Skin of body (tissue), 1 donor: ENCODE measurements at regions not wholly inside any gene's neighbourhood (a gene's known extent, or its start where the extent isn't known, plus 50 kb on each side); places are given as distances from the start of the nearest gene placed in this dataset.
A peak's percentile ranks its signal among the peaks of the same experiment; 100 is the strongest.
"Not testable (repeated sequence)": the region's sequence is repeated elsewhere in the genome, so short reads cannot be mapped to it uniquely, and the experiment has no call there.

Source experiments
- DNase-seq: peaks from one replicate; lab custom pipeline; 2025; lab: John Stamatoyannopoulos, UW

- no peak for DNase-seq
Measured at GRCh38 chr7:67616517-67616916, 619.9 kb downstream of the TYW1 start.

GRCh38 chr7:67618556-67619162 lies 622.0 kb downstream of the TYW1 start:
- DNase-seq, result no peak

GRCh38 chr7:67619175-67619574 lies 622.5 kb downstream of the TYW1 start:
- DNase-seq, result peak; percentile 53

- no peak for DNase-seq
Measured at GRCh38 chr7:67620216-67620933, 623.7 kb downstream of the TYW1 start.

- no peak for DNase-seq
Measured at GRCh38 chr7:67621704-67622103, 625.1 kb downstream of the TYW1 start.

DNA sequence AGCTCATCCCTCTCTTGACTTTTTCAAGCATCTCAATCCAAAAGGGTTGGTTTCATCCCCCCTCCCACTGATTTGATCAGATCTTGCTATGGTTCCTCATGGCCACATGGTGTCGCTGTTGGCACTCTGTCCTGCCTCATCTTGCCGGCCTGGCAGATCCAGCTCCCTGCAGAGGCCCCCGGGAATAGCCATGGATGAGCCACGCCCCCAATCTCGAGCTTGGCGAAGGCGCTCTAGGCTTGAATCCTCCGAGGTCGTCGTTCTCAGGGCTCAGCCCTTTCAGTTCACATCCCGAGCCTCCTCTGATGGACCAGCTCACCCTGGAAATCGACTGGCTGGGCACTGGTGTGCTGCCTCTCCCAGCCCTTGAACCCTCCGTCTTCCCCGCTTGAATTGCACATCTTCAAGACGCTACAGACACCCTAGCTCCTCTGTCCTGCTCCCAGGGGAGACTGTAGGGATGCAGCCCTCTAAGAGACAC lies 628.7 kb downstream of the TYW1 start:
- peak; percentile 88 for DNase-seq

DNA sequence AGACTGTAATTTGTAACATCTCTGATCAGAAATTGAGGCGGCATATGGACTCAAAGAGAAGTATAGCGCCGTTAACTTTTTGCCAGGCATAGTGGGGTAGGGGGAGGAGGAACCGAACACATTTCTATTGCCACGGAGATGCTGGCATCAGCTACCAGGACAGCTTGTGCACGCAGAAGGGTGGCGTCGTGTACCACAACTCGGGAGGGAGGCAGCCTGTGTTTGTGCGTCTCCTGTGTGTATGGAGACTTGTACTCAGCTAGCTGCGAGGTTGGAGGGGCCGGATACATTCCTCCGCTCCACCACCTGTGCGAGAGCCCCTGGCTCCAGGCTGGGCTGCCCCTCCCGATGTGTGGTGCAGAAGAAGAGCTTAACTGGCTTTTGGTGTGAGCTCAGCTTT lies 634.8 kb downstream of the TYW1 start:
- no peak for DNase-seq

DNA sequence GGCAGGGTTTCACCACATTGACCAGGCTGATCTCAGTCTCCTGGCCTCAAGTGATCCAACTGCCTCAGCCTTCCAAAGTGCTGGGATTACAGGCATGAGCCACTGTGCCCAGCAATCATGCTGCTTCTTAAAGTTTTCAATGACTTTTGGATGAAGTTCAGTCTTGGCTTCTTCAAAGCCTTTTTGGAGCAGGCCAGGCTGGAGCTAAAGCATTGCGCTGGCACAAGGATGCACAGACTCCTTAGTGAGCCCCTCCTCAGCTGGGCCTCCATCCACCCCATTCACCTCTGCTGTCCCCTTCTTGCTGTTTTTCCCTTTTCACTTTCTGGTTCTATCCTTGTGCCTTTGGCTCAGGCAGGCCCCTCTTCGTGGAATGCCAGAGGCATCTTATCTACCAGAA lies 638.6 kb downstream of the TYW1 start:
- DNase-seq, result no peak

DNA sequence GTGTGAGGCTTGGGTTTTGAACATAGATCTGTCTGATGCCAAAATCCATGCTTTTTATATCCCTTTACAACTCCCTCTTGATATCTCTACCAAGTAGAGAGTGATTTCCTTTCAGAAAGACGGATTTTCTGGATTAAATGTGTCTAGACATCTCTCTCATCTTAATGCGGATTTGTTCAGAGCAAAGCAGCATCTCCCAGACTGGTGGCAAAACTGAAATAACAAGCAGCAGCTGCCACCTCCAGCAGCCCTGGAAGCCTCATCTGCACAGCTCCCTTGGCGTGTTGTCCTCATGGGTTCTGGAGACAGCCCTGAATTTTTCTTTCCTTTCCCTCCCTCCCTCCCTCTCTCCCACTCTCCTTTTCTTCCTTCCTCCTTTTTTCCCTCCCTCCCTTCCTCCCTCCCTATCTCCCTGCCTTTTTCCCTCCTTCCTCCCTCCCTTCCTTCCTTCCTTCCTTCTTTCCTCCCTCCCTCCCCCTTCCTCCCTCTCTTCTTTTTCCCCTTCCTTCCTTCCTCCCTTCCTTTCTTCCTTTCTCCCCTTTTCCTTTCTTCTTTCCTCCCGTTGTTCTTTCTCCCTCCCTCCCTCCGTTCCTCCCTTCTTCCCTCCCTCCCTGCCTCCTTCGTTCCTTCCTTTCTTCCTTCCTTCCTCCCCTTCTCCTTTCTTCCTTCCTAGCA lies 639.9 kb downstream of the TYW1 start:
- DNase-seq, result no peak

DNA sequence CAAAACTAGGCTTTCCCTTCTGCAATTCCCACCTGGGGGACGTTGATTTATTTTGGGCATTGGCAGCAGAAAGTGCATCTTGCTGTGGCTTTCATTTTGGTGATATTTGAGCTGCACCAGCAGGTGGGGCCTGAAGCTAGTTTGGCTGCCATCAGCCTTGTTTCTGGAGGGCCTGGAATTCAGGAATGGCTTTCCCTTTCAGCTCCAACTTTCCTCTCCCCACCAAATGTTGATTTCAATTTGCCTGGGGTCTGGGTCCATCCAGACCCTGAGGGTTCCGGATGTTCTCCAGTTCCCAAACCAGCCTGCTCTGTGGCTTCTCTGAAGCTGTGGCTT lies 640.4 kb downstream of the TYW1 start:
- DNase-seq, result no peak

DNA sequence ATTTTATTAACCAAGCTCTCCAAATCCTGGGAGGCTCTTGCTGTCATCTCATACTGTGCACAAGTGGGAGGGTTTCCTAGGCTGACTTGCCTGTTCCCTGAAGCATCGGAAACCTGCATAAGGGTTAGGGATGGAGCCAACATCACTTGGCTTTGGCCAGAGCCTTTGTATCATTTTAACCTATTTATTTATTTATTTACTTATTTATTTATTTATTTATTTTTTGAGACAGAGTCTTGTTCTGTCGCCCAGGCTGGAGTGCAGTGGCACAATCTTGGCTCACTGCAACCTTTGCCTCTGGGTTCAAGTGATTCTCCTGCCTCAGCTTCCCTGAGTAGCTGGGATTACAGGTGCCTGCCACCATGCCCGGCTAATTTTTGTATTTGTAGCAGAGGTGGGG lies 645.9 kb downstream of the TYW1 start:
- DNase-seq, result not testable (repeated sequence)

- peak; percentile 22 for DNase-seq
Measured at GRCh38 chr7:67644151-67644550, 647.5 kb downstream of the TYW1 start.

GRCh38 chr7:67652937-67653336 lies 656.3 kb downstream of the TYW1 start:
- DNase-seq, result no peak

DNA sequence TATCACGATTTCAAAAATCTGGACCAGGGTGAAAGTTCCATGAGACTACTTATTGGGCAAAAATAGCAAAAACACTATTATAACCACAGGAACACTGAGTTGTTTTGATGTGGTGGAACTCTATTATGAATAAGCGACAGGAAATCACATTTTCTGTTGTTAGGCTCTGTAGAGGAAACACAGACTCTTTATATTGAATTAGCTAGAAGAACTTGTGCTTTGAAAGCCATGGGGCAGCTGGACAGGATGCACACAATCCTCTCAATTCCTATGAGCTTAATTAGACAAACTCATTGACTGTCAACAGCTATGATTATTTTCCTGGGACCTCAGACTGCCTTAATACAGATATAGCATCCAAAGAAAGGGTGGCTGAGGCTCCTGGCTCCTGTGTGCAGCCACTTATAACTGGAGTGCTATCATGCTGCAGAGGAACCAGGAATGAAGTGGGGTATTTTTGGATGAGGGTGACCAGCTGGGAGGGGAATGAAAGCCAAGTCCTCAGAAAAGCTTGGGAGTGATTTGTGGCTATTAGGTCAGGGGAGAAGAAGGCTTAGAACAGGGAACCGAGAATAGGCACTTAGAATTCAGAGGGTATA lies 657.3 kb downstream of the TYW1 start:
- no peak for DNase-seq

- no peak for DNase-seq
Measured at GRCh38 chr7:67654642-67655041, 658.0 kb downstream of the TYW1 start.

- DNase-seq, result no peak
Measured at GRCh38 chr7:67655168-67655567, 658.5 kb downstream of the TYW1 start.

DNA sequence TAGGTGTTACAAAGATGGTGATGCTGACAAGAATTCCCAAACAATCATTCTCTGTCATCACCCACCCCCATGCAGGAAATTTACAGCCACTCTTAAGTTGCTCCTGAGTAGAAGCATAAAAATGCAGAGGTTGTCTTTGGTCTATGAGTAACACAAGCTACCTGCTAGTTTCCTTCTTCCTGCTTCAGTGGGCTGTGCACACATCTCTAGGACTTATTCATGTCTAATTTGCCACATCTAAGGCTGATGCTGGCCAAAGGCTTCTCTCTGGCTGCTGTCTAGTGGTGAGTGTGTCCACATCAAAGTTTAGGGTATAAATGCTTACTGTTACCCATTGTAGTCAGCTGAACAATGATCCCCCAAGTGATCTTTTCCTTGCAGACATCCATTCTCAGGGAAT lies 662.5 kb downstream of the TYW1 start:
- no peak for DNase-seq

DNA sequence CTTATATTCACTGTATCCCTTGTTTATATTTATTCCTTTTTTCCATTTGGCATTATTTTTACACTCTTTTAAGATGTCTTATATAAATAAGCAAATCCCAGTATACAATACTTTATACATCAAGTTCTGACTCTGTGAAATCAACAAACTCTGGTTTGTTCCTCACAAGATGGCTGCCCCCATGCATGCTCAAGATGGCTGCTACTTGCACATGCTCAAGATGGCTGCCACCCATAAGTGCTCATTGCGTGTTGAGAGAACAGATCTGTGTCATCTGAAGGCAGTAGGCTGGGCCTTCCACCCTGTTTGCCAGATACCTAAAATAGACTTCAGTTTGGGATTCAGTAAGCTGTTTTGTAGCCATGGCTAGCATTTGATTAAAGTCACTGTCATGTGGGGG lies 666.2 kb downstream of the TYW1 start:
- no peak for DNase-seq

GRCh38 chr7:67663644-67664043 lies 667.0 kb downstream of the TYW1 start:
- DNase-seq, result no peak

GRCh38 chr7:67666359-67666758 lies 669.7 kb downstream of the TYW1 start:
- not testable (repeated sequence) for DNase-seq

DNA sequence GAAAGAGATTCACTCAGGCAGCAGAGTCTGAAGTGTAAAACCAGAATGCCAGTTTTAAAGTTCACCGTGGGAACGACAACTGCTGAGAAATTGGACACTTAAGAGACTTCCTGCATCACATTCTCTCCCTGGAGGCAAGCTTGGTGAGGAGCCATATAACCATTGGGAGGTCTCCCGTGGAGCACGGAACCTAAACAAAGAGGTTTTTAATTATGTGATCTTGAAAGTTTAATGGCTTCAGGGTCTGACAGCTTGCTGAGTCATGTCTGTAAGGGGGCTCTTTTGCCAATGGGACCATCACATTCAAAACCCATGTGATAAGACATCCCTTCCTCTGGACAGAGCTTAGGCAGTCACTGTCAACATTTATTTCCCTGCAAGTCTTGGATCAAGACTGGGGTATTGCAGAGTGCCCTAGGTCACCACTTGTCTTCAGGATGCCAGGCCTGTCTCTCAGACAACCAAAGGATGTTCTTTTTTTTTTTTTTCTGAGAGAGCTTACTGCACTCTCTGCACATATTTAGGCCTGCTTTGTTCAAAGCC lies 674.4 kb downstream of the TYW1 start:
- no peak for DNase-seq

GRCh38 chr7:67673861-67674260 lies 677.2 kb downstream of the TYW1 start:
- DNase-seq, result no peak
